Right kidney (tissue), 1 donor: ENCODE measurements at regions not wholly inside any gene's neighbourhood (a gene's known extent, or its start where the extent isn't known, plus 50 kb on each side); places are given as distances from the start of the nearest gene placed in this dataset.
A peak's percentile ranks its signal among the peaks of the same experiment; 100 is the strongest.

Experiments used
- DNase-seq: peaks from one replicate; pipeline ENCODE4 v3.0.0-alpha.2; 2016

- DNase-seq: no peak
Observed at GRCh38 chr16:76190057-76190456, 87.1 kb upstream of the CNTNAP4 start.

DNA sequence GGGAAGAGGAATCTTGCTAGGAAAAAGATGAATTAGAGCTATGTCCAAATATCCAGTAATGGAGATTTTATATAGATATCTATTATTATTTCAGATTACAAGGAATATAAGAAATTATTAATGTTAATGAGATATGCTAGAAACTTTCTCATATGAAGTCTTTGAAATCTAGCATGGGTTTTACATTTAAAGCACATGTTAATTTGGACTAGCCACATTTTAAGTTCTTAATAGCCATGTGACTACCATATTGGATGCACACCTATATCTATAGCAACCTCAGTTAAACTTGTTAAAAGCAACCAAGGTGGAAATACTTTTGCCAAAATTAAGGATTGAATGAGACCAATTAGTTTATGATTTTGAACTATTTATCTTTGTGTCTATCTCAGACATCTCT, 86.7 kb upstream of the CNTNAP4 start:
- DNase-seq: no peak

DNA sequence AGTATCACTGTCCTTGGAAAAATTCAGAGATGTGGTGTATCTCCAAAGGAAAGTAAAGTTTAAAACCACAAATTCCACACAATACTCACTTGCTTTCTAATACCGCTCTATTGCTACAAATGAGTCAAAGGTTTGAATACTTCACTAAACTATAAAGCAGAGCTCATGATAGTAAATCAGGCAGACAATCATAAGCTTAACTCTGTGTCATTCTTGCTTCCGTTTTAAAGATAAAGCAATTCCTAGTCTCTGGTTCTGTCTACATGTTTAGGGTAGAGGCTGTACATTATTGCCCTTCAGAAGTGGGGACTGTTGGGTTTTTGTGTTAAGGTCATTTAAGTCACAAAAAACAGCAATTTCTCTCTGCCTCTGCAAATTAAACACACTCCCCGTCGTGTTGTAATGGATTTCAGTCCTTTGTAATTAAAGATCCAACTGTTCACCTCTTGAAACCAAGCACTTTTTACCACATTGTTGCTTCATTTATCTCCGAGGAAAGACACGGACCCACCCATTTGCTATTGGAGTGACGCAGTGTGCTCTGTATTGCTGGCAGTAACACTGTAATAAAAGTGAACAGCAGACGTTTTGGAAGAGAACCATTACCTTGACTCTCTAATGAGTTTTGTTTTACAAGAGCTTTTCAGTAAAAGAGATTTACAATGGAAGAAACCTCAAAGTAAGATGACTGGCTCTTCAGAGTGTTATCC, 83.1 kb upstream of the CNTNAP4 start:
- DNase-seq: peak; percentile 0

DNA sequence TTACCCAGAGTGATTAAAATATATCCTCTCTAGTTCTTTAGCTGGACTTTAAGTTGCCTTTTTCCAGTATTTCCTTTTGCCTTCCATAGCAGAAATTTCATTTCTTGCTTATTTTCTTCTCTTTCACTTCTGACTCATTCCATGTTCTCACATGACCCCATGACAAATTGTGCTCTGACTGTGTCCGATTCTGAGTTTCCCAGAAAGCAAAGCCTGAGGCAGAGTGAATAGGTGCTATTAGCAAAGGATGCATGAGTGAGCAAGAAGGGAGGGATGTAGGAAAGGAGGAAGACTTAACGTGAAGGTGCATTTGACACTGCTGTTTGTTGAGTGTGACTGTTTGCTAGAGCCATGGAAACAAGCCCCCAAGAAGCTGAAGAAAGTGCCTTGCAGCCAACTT, 82.6 kb upstream of the CNTNAP4 start:
- DNase-seq: peak; percentile 3

DNA sequence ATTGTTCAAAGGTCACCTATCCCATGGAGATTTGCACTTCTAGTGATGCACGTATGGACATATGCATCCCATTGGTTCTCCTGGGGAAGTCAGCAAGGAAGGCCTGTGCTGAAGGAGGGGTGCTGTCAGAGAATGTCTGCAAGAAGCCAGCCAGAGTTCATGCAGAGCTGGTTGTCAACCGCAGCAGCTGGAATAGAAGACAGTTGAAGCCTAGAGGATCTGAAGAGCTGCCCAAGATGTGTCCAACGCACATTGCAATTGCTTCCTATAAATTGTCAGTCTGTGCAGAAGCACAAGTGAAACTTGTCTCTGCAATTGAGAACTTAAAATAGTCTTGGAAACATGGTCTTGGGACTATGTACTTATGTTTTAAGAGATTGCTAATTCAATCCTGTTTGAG, 82.1 kb upstream of the CNTNAP4 start:
- no peak for DNase-seq

DNA sequence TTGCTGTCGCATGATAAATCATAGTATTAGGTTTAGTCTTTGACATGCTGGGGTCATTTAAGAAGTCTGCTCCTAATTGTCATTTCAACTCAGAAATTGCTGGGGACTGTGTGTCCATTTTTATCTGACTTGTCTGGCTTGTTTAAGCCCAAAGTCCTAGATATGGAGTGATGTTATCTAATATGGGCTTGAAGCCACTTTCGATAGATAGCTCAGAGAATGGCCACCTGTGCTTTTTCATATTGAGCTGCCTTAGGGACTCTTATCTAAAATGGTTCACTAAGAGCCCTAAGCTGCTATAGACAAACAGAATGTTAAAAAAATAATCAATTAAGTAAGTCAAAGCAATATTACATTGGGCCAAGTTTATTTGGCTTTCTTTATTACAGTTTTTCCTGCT, 81.6 kb upstream of the CNTNAP4 start:
- no peak for DNase-seq

- no peak for DNase-seq
Observed at GRCh38 chr16:76197900-76198299, 79.3 kb upstream of the CNTNAP4 start.

GRCh38 chr16:76199681-76200220, 77.5 kb upstream of the CNTNAP4 start:
- no peak for DNase-seq

GRCh38 chr16:76201385-76201784, 75.8 kb upstream of the CNTNAP4 start:
- no peak for DNase-seq

DNA sequence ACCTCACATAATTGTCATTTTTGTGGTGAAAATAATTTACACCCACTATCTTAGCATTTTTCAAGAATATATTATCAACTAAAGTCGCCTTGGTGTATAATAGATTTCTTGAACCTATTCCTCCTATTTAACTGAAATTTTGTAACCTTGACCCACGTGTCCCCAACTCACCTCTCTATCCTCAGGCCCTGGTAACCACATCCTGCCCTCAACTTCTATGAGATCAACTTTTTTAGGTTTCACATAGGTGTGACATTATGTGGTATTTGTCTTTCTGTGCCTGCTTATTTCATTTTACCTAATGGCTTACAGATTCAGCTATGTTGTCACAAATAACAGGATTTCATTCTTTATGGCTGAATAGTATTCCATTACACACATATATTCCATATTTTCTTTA, 73.0 kb upstream of the CNTNAP4 start:
- DNase-seq: no peak

- no peak for DNase-seq
Observed at GRCh38 chr16:76207270-76207669, 69.9 kb upstream of the CNTNAP4 start.

GRCh38 chr16:76210157-76210556, 67.0 kb upstream of the CNTNAP4 start:
- no peak for DNase-seq

DNA sequence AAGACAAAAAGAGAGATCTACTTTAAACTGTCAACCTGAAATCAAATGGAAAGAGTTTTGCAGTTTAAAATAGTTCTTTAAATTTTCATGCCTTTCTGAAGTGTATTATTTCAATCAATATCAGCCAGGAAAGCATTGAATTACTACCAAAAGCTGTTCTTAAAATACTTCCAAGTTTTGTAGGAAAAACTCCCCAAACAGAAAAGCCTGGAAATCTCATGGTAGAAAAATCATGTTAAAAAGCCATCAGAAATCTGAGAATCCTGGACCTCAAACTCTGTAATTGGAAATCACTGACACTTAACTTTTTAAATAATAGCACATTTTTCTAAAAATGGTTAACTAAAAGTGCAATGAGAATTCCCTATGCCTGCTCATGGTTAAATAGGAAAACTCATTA, 63.3 kb upstream of the CNTNAP4 start:
- DNase-seq: no peak

GRCh38 chr16:76214856-76215255, 62.3 kb upstream of the CNTNAP4 start:
- no peak for DNase-seq

GRCh38 chr16:76222087-76222486, 55.1 kb upstream of the CNTNAP4 start:
- no peak for DNase-seq

- no peak for DNase-seq
Observed at GRCh38 chr16:76222853-76223252, 54.3 kb upstream of the CNTNAP4 start.

GRCh38 chr16:76226011-76226410, 51.2 kb upstream of the CNTNAP4 start:
- DNase-seq: no peak

- no peak for DNase-seq
Observed at GRCh38 chr16:76226481-76226880, 50.7 kb upstream of the CNTNAP4 start.
